Esophagus muscularis mucosa (tissue), 3 donors: ENCODE measurements at regions not wholly inside any gene's neighbourhood (a gene's known extent, or its start where the extent isn't known, plus 50 kb on each side); places are given as distances from the start of the nearest gene placed in this dataset.

Experiments
- CTCF ChIP-seq, 3 experiments: fragments of 200-600 bp in 2 of 3; fragments of 450-650 bp in 1 of 3; sonication (generic) in 2 of 3; IDR thresholded peaks; one replicate each; pipeline ENCODE4 v1.5.1; 2017 to 2019; ENCODE audit warnings: antibody characterized with exemption in 3 of 3, mild to moderate bottlenecking in 2 of 3, moderate library complexity in 1 of 3
- POLR2A ChIP-seq: fragments of 450-650 bp; IDR thresholded peaks from one replicate; pipeline ENCODE4 v1.6.1; 2017; ENCODE audit warnings: antibody characterized with exemption, moderate library complexity, mild to moderate bottlenecking, low read depth
- POLR2AphosphoS5 ChIP-seq, 2 donors: sonication (generic); formaldehyde crosslinking; IDR thresholded peaks; one replicate each; pipeline ENCODE4 v1.6.1; 2017; ENCODE audit warnings: antibody characterized with exemption in 2 of 2

- TF ChIP-seq POLR2AphosphoS5 (IDR thresholded peaks at IDR 0.05) (no peak), CTCF (IDR thresholded peaks at IDR 0.05) (no peak), POLR2A (no peak)
Observed at GRCh38 chr4:136336479-136336878, 1195.8 kb downstream of the PCDH18 start.
